Right renal pelvis (tissue), 4 donors: ENCODE measurements at regions not wholly inside any gene's neighbourhood (a gene's known extent, or its start where the extent isn't known, plus 50 kb on each side); places are given as distances from the start of the nearest gene placed in this dataset.
A peak's percentile ranks its signal among the peaks of the same experiment; 100 is the strongest.

Experiments used
- DNase-seq, 4 donors: peaks; one replicate each; pipeline ENCODE4 v3.0.0-alpha.2; 2013; ENCODE audit warnings: low read depth in 4 of 4, low spot score in 3 of 4, missing footprints in 1 of 4

DNA sequence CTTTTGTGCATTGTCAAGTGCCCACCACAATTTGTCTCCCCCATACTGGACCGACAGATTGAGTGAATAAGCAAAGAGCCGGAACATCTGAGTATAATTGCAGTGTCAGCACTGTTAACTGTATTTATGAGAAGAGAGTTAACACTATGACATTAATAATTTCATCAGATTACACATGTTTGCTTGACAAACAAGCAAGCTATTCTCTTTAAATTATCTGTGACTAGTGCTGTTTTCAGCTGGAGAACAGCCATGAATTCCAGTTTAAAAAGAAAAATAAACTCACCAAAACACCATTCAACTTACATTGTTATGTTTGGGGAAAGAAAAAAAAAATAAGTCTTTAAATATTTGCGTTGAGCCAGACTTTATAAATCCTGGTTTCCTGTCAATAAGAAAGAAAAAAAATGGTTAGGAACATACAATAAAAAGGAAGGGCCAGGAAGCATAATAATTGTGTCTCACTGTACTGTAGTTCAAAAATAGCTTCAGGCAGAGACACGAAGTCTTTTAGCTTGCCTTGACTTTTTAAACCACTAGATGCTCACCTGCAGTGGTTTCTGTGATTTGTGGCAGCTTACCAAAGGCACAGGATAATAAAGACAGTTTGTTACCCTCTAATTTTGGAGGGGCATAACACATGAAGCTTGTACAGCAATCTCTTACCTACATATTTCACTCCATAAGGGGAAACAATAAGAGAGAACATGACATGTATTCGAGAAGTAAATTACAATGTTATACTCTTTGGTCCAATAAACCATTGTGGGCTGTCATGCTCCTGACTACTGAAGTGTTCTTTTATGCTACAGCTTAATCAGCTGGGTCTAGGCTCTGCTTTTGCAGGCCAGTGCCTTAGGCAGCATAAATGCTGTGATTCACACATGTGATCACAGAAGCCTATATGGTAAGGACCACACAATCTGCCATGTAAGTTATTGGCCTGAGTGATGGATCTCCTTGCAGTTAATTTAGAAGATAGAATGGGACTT, 302.0 kb upstream of the ADGRL2 start:
- DNase-seq, result peak in 2 of 4 donors; percentile 28 to 44

GRCh38 chr1:81496349-81496748, 304.4 kb upstream of the ADGRL2 start:
- DNase-seq, result no peak

- DNase-seq, result no peak
These were observed 307.4 kb upstream of the ADGRL2 start for GRCh38 chr1:81493102-81493869.

- DNase-seq, result no peak
These were observed 308.1 kb upstream of the ADGRL2 start for GRCh38 chr1:81492628-81493027.

GRCh38 chr1:81490614-81491013, 310.1 kb upstream of the ADGRL2 start:
- no peak for DNase-seq

DNA sequence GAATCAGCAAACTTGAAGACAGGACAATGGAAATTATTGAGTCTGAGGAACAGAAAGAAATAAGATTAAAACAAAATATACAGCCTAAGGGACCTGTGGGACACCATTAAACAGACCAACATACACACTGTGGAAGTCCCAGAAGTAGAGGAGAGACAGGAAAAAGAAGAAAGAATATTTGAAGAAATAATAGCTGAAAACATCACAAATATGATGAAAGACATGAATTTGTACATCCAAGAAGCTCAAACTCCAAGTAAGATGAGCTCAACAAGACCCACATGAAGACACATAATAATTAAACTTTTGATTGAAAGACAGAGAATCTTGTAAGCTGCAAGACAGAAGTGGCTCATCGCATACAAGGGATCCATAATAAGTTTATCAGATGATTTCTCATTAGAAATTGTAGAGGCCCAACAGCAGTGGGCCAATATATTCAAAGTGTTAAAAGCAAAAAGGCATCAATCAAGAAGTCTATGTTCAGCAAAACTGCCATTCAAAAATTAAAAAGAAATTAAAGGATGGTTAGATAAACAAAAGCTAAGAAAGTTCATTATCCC, 311.3 kb upstream of the ADGRL2 start:
- no peak for DNase-seq

GRCh38 chr1:81484284-81484683, 316.4 kb upstream of the ADGRL2 start:
- no peak for DNase-seq

- DNase-seq, result no peak
These were observed 322.5 kb upstream of the ADGRL2 start for GRCh38 chr1:81478219-81478618.

GRCh38 chr1:81477710-81478109, 323.0 kb upstream of the ADGRL2 start:
- no peak for DNase-seq

DNA sequence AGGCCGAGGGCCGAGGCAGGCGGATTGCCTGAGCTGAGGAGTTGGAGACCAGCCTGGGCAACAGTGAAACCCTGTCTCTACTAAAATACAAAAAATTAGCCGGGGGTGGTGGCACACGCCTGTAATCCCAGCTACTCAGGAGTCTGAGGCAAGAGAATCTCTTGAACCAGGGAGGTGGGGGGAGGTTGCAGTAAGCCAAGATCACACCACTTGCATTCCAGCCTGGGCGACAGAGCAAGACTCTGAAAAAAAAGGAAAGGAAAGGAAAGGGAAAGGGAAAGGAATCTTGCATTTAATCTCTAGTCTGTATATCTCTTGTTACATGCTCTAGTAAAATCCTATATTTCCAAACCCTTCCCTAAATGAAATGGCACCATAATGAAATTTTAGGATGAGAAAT, 328.3 kb upstream of the ADGRL2 start:
- DNase-seq, result no peak

GRCh38 chr1:81471255-81471654, 329.5 kb upstream of the ADGRL2 start:
- DNase-seq, result no peak

DNA sequence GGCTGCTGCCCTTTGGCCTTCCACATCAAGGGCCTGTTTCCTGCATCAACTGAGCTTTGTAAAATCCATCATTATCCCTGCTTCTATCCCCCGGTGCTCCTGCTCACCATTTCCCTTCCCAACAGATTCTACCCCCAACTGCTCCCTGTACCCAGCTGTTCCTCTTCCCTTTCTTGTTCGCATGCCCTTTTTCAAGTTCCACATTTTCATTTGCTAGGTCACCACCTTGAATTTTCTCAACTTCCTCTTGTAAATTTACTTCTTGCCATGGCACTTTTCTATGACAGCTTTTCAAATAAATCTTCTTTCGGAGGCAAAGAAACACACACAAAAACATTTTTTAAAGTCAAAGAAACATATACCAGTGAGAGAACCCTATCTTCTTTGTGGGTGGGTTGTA, 330.5 kb upstream of the ADGRL2 start:
- no peak for DNase-seq

- DNase-seq, result peak in 1 of 4 donors; percentile 5
These were observed 333.4 kb upstream of the ADGRL2 start for GRCh38 chr1:81467383-81467782.

GRCh38 chr1:81466961-81467360, 333.8 kb upstream of the ADGRL2 start:
- DNase-seq, result no peak

DNA sequence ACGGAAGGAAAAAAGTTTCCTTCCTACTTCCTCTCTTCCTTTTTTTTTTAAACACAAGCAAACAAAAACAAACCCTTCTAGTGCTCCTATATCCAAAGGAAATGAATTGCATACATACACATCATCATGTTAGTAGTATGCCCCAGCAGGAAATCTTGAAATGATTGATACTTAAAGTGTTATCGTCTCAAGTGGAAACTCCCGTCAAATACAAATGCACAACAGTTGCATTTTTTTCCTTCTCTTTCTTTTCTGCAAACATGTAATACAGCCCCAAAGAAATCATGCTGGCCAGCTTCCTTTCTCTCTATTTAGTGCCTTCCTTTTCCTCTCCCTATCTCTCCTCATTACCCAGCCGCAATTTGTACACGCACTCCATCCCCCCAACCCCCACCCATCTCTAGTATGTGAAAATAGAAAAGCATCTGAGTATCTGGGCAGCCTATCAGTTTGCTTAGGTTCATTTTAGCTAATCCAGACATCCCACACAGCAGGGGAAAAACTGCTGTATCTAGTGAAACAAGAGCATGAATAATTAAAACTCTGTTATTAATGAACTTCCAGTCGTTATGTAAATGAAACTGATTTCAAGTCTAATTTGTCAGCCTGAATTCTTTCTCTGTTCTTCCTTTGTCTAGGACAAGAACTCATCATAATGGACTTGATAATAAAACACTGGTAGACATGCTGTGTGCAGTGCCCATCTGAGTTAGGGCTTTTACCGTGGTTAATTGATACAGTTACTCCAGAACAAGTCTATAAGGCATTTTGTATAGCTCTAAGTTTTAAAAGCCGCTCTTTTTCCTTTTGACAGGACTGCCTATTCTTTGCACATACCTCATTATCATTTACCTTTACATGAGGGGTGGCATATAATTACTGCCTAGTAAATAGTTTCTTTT, 336.5 kb upstream of the ADGRL2 start:
- DNase-seq, result no peak

- no peak for DNase-seq
These were observed 341.7 kb upstream of the ADGRL2 start for GRCh38 chr1:81459043-81459442.

DNA sequence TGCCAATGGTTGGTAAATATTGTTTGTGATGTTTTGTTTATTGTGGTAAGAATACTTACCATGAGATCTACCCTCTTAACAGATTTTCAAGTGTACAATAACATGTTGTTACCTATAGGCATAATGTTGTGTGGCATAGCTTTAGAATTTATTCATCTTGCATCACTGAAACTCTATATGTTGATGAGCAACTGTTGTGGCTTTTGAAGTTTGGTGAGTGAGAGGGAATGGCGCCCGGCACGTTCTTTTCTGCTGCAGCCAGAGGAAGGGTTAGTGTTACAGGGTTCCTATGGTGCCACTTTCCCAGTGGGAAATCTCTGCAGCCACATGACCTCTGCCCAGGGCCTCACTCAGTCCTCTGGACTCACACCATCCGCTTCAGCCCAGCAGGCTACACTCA, 342.5 kb upstream of the ADGRL2 start:
- no peak for DNase-seq

DNA sequence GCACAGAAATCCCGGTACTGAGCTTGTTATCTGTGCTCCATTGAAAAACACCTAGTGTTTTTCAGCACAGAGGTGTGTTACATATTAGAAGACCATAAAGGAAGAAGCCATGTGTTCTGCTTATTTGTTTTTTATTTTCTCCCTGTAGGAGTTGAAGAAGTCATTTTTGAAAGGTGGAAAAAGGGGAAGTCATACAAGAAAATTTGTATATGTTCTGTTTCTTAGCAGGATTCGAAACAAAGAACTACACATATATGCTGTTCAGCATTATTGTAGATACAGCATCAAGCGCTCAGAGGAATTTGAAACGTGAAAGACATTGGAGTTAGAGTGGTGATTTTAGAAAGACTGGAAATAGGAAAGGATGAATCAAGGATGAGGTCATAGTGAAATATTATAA, 345.3 kb upstream of the ADGRL2 start:
- DNase-seq, result no peak

GRCh38 chr1:81453971-81454370, 346.8 kb upstream of the ADGRL2 start:
- DNase-seq, result no peak

- DNase-seq, result no peak
These were observed 347.4 kb upstream of the ADGRL2 start for GRCh38 chr1:81453367-81453703.
